ENCODE measurements at regions not wholly inside any gene's neighbourhood (a gene's known extent, or its start where the extent isn't known, plus 50 kb on each side); places are given as distances from the start of the nearest gene placed in this dataset.

GRCh38 chr7:98463837-98464557, 63.1 kb upstream of the BAIAP2L1 start:
- DNase-seq, result no peak

- DNase-seq, result no peak
Observed at GRCh38 chr7:98462911-98463633, 62.2 kb upstream of the BAIAP2L1 start.

- DNase-seq, result no peak
Observed at GRCh38 chr7:98460902-98461301, 60.0 kb upstream of the BAIAP2L1 start.

- no peak for DNase-seq
Observed at GRCh38 chr7:98459529-98459928, 58.6 kb upstream of the BAIAP2L1 start.

- DNase-seq, result no peak
Observed at GRCh38 chr7:98458090-98458875, 57.4 kb upstream of the BAIAP2L1 start.

- no peak for DNase-seq
Observed at GRCh38 chr7:98456866-98457265, 56.0 kb upstream of the BAIAP2L1 start.

- no peak for DNase-seq
Observed at GRCh38 chr7:98452791-98453190, 51.9 kb upstream of the BAIAP2L1 start.
